Esophagus muscularis mucosa (tissue), 4 donors: ENCODE measurements at regions not wholly inside any gene's neighbourhood (a gene's known extent, or its start where the extent isn't known, plus 50 kb on each side); places are given as distances from the start of the nearest gene placed in this dataset.
"Not testable (repeated sequence)": the region's sequence is repeated elsewhere in the genome, so short reads cannot be mapped to it uniquely, and the experiment has no call there.

Experiments
- DNase-seq: peaks from one replicate; pipeline ENCODE4 v3.0.0-alpha.2; 2017; ENCODE audit errors: extremely low spot score
- H3K27ac ChIP-seq, 4 donors: fragments of 200-600 bp; sonication (generic); replicated peaks in 1 of 4; 1 replicate in 3 of 4; 2 replicates in 1 of 4; pipeline ENCODE4 v1.5.1; 2016 to 2019; ENCODE audit warnings: mild to moderate bottlenecking in 1 of 4
- H3K27me3 ChIP-seq, 4 donors: fragments of 200-600 bp; sonication (generic); one replicate each; pipeline versions ENCODE4 v1.5.1 to v1.6.0; 2016 to 2019
- H3K36me3 ChIP-seq, 4 donors: fragments of 200-600 bp; sonication (generic); one replicate each; pipeline ENCODE4 v1.5.1; 2016 to 2019
- H3K4me1 ChIP-seq, 4 donors: fragments of 200-600 bp; sonication (generic); one replicate each; pipeline ENCODE4 v1.5.1; 2016 to 2019
- H3K4me3 ChIP-seq, 4 donors: fragments of 200-600 bp; sonication (generic); 1 replicate in 2 of 4; 2 replicates in 2 of 4; pipeline ENCODE4 v1.5.1; 2016 to 2019; ENCODE audit warnings: mild to moderate bottlenecking in 4 of 4, moderate library complexity in 1 of 4
- H3K9me3 ChIP-seq, 4 donors: fragments of 200-600 bp; sonication (generic); 1 replicate in 3 of 4; 2 replicates in 1 of 4; pipeline ENCODE4 v1.5.1; 2016 to 2019
- EP300 ChIP-seq: sonication (generic); formaldehyde crosslinking; IDR thresholded peaks from one replicate; pipeline ENCODE4 v1.6.1; 2017; ENCODE audit warnings: antibody characterized with exemption
- POLR2A ChIP-seq: fragments of 450-650 bp; IDR thresholded peaks from one replicate; pipeline ENCODE4 v1.6.1; 2017; ENCODE audit warnings: antibody characterized with exemption, moderate library complexity, mild to moderate bottlenecking, low read depth
- POLR2AphosphoS5 ChIP-seq, 2 donors: sonication (generic); formaldehyde crosslinking; IDR thresholded peaks; one replicate each; pipeline ENCODE4 v1.6.1; 2017; ENCODE audit warnings: antibody characterized with exemption in 2 of 2
- WGBS: methylation state at CpG from one replicate; pipeline ENCODE4 v1.1.5; 2018; 5-methylcytosine and 5-hydroxymethylcytosine counted together
- intact Hi-C: fragments of 100-400 bp; cut with DNase I; formaldehyde crosslinking; loops from one replicate; pipeline ENCODE4 v1.15.1; 2023
- TF ChIP-seq, protein P1 (sequence below), 3 experiments: fragments of 200-600 bp in 2 of 3; fragments of 450-650 bp in 1 of 3; sonication (generic) in 2 of 3; IDR thresholded peaks; one replicate each; pipeline ENCODE4 v1.5.1; 2017 to 2019; ENCODE audit warnings: antibody characterized with exemption in 3 of 3, mild to moderate bottlenecking in 2 of 3, moderate library complexity in 1 of 3

DNA sequence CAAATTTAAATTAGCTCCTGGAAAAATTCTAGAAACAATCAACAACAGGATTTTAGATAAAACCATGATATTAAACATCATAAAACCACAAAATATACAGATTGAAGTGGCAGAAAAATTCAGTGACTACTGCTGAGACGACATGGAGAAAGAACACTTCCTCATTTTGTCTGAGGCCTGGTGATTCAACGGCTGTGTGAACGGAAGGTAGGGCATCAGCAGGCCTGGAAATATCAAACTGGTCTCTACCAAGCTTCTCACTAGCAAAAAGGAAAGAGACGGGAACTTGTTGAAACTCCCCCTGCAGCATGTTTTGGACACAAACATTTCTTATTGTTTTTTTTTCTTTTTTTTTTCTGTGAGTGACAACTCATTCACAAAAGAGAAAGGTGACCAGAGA is 58.0 kb upstream of the AHI1 start:
- intact Hi-C loops = no loop called here
- Histone ChIP-seq H3K9me3 (no peaks in the 10 kb centered on the region), H3K36me3 (no peaks in the 10 kb centered on the region), H3K27ac (no peak overlapping the region), H3K4me3 (no peak overlapping the region), H3K27me3 (no peaks in the 10 kb centered on the region), H3K4me1 (no peaks in the 10 kb centered on the region)
- WGBS = 80% methylated on average over 4 of the region's 4 CpGs
- no peak for DNase-seq
- TF ChIP-seq POLR2A (no peak), EP300 (no peak), POLR2AphosphoS5 (IDR thresholded peaks at IDR 0.05) (no peak)
- TF ChIP-seq, protein P1, sequence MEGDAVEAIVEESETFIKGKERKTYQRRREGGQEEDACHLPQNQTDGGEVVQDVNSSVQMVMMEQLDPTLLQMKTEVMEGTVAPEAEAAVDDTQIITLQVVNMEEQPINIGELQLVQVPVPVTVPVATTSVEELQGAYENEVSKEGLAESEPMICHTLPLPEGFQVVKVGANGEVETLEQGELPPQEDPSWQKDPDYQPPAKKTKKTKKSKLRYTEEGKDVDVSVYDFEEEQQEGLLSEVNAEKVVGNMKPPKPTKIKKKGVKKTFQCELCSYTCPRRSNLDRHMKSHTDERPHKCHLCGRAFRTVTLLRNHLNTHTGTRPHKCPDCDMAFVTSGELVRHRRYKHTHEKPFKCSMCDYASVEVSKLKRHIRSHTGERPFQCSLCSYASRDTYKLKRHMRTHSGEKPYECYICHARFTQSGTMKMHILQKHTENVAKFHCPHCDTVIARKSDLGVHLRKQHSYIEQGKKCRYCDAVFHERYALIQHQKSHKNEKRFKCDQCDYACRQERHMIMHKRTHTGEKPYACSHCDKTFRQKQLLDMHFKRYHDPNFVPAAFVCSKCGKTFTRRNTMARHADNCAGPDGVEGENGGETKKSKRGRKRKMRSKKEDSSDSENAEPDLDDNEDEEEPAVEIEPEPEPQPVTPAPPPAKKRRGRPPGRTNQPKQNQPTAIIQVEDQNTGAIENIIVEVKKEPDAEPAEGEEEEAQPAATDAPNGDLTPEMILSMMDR (IDR thresholded peaks at IDR 0.05) = no peak

GRCh38 chr6:135557582-135557981 is 60.0 kb upstream of the AHI1 start:
- 88% methylated on average over 2 of the region's 2 CpGs for WGBS
- no peak for DNase-seq
- H3K4me3 ChIP-seq = no peak overlapping the region
- no peaks in the 10 kb centered on the region for H3K4me1 ChIP-seq
- H3K36me3 ChIP-seq = no peaks in the 10 kb centered on the region
- TF ChIP-seq POLR2AphosphoS5 (IDR thresholded peaks at IDR 0.05) (no peak), POLR2A (no peak), EP300 (no peak)
- TF ChIP-seq, protein P1 (IDR thresholded peaks at IDR 0.05) = no peak
- no peaks in the 10 kb centered on the region for H3K9me3 ChIP-seq
- intact Hi-C loops = no loop called here
- no peaks in the 10 kb centered on the region for H3K27me3 ChIP-seq
- no peak overlapping the region for H3K27ac ChIP-seq

GRCh38 chr6:135565605-135566004 is 68.1 kb upstream of the AHI1 start:
- H3K4me3 ChIP-seq, H3K27ac ChIP-seq, DNase-seq, H3K9me3 ChIP-seq, intact Hi-C loops, H3K4me1 ChIP-seq, H3K36me3 ChIP-seq, H3K27me3 ChIP-seq: not testable (repeated sequence)
- 83% methylated on average over 1 of the region's 1 CpG for WGBS

DNA sequence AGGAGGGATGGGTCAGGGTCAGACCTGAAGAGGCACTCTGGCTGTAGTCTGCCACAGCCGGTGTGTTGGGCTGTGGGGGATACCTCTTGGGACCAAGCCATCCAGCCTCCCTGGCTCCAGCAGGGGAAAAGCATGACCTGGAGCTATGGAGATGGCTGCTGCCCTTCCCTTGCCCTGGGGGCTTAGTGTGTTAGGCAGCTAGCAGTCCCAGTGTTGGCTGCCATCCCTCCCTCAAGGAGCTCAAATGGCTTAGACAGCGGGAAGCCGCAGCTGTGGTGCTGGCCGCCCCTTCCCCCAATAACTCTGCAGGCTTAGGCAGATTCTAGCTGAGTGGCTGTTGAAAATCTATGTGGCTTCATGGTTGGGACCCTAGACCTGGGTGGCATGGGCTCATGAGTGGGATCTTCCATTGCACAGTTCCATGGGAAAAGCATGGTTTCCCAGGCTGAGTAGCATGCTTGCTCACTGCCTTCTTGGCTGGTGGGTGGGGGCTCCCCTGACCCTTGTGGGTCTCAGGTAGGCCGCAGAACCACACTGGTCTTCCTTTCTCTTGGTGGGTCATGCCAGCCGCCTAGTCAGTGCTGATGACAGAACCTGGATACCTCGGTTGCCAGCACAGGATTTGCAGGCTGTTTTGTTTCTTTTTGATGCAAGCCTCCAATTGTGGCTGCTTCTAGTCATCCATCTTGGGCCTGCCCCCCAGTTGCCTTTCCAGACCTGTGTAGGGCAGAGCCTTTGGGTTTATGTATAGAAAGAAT is 69.0 kb upstream of the AHI1 start:
- TF ChIP-seq EP300 (no peak), POLR2A (no peak), POLR2AphosphoS5 (IDR thresholded peaks at IDR 0.05) (no peak)
- TF ChIP-seq, protein P1 (IDR thresholded peaks at IDR 0.05) = no peak
- no peak overlapping the region for H3K27ac ChIP-seq
- no peaks in the 10 kb centered on the region for H3K36me3 ChIP-seq
- no peaks in the 10 kb centered on the region for H3K27me3 ChIP-seq
- intact Hi-C loops = no loop called here
- H3K4me1 ChIP-seq = no peaks in the 10 kb centered on the region
- H3K9me3 ChIP-seq = no peaks in the 10 kb centered on the region
- no peak for DNase-seq
- WGBS = 95% methylated on average over 5 of the region's 7 CpGs
- H3K4me3 ChIP-seq = no peak overlapping the region

DNA sequence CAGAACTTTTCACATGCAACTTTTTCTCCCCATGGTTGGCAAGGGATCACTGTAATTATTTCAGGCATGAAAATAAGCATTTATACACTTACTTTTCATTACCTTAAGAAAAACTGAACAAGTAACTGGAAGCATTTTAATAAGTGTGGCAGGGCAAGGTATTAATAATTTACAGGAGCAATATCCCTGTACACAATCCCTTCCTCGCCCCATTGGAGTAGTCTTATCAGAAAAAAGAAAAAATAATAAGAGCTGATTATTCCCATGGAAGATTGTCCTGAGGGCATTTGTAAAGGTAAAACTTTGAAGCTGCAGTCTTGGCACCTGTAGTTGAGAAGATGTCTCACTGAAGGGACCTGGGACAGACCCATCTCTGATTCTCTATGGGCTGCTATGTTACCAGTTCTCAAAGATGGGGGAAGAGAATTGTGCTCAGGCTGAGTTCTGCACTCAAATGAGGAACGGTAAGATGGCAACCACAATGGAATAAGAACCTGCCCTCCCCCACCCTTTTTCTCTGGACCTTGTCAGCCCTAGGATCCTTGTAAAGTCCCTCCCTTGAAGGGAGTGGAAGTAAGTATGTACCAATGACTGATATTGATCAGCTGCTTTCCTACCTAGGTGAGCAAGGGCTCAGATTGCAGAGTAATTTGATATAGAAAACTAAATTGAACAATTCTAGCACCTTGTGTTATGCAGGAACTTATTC is 70.0 kb upstream of the AHI1 start:
- 93% methylated on average over 2 of the region's 2 CpGs for WGBS
- Histone ChIP-seq H3K4me1 (no peaks in the 10 kb centered on the region), H3K27ac (no peak overlapping the region), H3K9me3 (no peaks in the 10 kb centered on the region), H3K27me3 (no peaks in the 10 kb centered on the region), H3K36me3 (no peaks in the 10 kb centered on the region), H3K4me3 (no peak overlapping the region)
- no peak for DNase-seq
- TF ChIP-seq, protein P1 (IDR thresholded peaks at IDR 0.05) = no peak
- TF ChIP-seq POLR2A (no peak), EP300 (no peak), POLR2AphosphoS5 (IDR thresholded peaks at IDR 0.05) (no peak)
- intact Hi-C loops = no loop called here
